H9 (cell line): ENCODE measurements at regions not wholly inside any gene's neighbourhood (a gene's known extent, or its start where the extent isn't known, plus 50 kb on each side); places are given as distances from the start of the nearest gene placed in this dataset.
A peak's percentile ranks its signal among the peaks of the same experiment; 100 is the strongest.

ENCODE experiments used
- DNase-seq: peaks from one replicate; pipeline ENCODE4 v3.0.0-alpha.2; 2017
- H2AFZ ChIP-seq: one replicate; pipeline ENCODE4 v1.6.1; 2013; ENCODE audit warnings: mild to moderate bottlenecking, low read length, control low read depth, moderate library complexity
- H2AK5ac ChIP-seq: 2 replicates; pipeline ENCODE4 v1.6.1; 2013; ENCODE audit warnings: low read length, control low read depth, mixed read lengths; ENCODE audit not compliant: insufficient read length
- H2BK120ac ChIP-seq: one replicate; pipeline ENCODE4 v1.6.1; 2013; ENCODE audit warnings: low read depth, mild to moderate bottlenecking, low read length, control low read depth, inconsistent platforms; ENCODE audit not compliant: poor library complexity, severe bottlenecking
- H2BK12ac ChIP-seq: 2 replicates; pipeline ENCODE4 v1.6.1; 2013; ENCODE audit warnings: low read length, control low read depth, mixed read lengths, low read depth; ENCODE audit not compliant: insufficient read length
- H2BK15ac ChIP-seq: 2 replicates; pipeline ENCODE4 v1.6.1; 2013; ENCODE audit warnings: low read depth, low read length, control low read depth
- H2BK20ac ChIP-seq: one replicate; pipeline ENCODE4 v1.6.1; 2013; ENCODE audit warnings: low read depth, mild to moderate bottlenecking, low read length, control low read depth, inconsistent platforms; ENCODE audit not compliant: poor library complexity, severe bottlenecking
- H2BK5ac ChIP-seq: 2 replicates; pipeline ENCODE4 v1.6.1; 2013; ENCODE audit warnings: low read length, control low read depth, mixed read lengths; ENCODE audit not compliant: insufficient read length
- H3K14ac ChIP-seq: 2 replicates; pipeline ENCODE4 v1.6.1; 2013; ENCODE audit warnings: low read length, control low read depth; ENCODE audit not compliant: insufficient read depth
- H3K18ac ChIP-seq: 2 replicates; pipeline ENCODE4 v1.6.1; 2013; ENCODE audit warnings: low read depth, mild to moderate bottlenecking, mixed read lengths, low read length, control low read depth; ENCODE audit not compliant: insufficient read length
- H3K23ac ChIP-seq: 2 replicates; pipeline ENCODE4 v1.6.1; 2013; ENCODE audit warnings: low read length, control low read depth, mixed read lengths, low read depth; ENCODE audit not compliant: insufficient read length
- H3K23me2 ChIP-seq: 2 replicates; pipeline ENCODE4 v1.6.1; 2013; ENCODE audit warnings: low read depth, mild to moderate bottlenecking, mixed read lengths, low read length, control low read depth; ENCODE audit not compliant: insufficient read length, poor library complexity, severe bottlenecking
- H3K27ac ChIP-seq: 2 replicates; pipeline ENCODE4 v1.5.1; 2013; ENCODE audit warnings: low read length, control low read depth, mixed read lengths, low read depth; ENCODE audit not compliant: insufficient read length
- H3K27me3 ChIP-seq: 2 replicates; pipeline ENCODE4 v1.6.1; 2013; ENCODE audit warnings: low read length, control low read depth, inconsistent platforms; ENCODE audit not compliant: insufficient read depth
- H3K4ac ChIP-seq: 2 replicates; pipeline ENCODE4 v1.6.1; 2013; ENCODE audit warnings: low read depth, mild to moderate bottlenecking, control low read depth, inconsistent platforms, low read length, moderate library complexity
- H3K4me1 ChIP-seq: 2 replicates; pipeline ENCODE4 v1.6.1; 2013; ENCODE audit warnings: low read length, control low read depth, inconsistent platforms; ENCODE audit not compliant: insufficient read depth
- H3K4me2 ChIP-seq: 2 replicates; pipeline ENCODE4 v1.6.1; 2013; ENCODE audit warnings: low read length, control low read depth, mixed read lengths; ENCODE audit not compliant: insufficient read length, insufficient read depth
- H3K56ac ChIP-seq: 2 replicates; pipeline ENCODE4 v1.6.1; 2013; ENCODE audit warnings: low read depth, mild to moderate bottlenecking, mixed read lengths, low read length, control low read depth; ENCODE audit not compliant: insufficient read length
- H3K79me1 ChIP-seq: 2 replicates; pipeline ENCODE4 v1.6.1; 2013; ENCODE audit warnings: low read depth, mild to moderate bottlenecking, moderate library complexity, low read length, control low read depth, inconsistent platforms; ENCODE audit not compliant: insufficient read depth, poor library complexity, severe bottlenecking
- H3K79me2 ChIP-seq: 2 replicates; pipeline ENCODE4 v1.6.1; 2013; ENCODE audit warnings: low read length, control low read depth, inconsistent platforms; ENCODE audit not compliant: insufficient read depth
- H3K9ac ChIP-seq: 2 replicates; pipeline ENCODE4 v1.6.1; 2013; ENCODE audit warnings: low read length, control low read depth, mixed read lengths; ENCODE audit not compliant: insufficient read length; ENCODE audit errors: extremely low read depth
- H3K9me3 ChIP-seq: one replicate; pipeline ENCODE4 v1.6.1; 2013; ENCODE audit warnings: low read depth, low read length, inconsistent platforms; ENCODE audit not compliant: control insufficient read depth
- H3T11ph ChIP-seq: one replicate; pipeline ENCODE4 v1.6.1; 2013; ENCODE audit warnings: mild to moderate bottlenecking, low read length, control low read depth, inconsistent platforms
- H4K20me1 ChIP-seq: one replicate; pipeline ENCODE4 v1.6.1; 2013; ENCODE audit not compliant: control insufficient read depth, insufficient read length, insufficient read depth
- H4K5ac ChIP-seq: 2 replicates; pipeline ENCODE4 v1.6.1; 2013; ENCODE audit warnings: low read depth, mild to moderate bottlenecking, mixed read lengths, low read length, control low read depth; ENCODE audit not compliant: insufficient read length
- H4K8ac ChIP-seq: replicated peaks from 2 replicates; pipeline ENCODE4 v1.6.1; 2013; ENCODE audit warnings: low read length, control low read depth, mixed read lengths, low read depth; ENCODE audit not compliant: insufficient read length
- H4K91ac ChIP-seq: 2 replicates; pipeline ENCODE4 v1.6.1; 2013; ENCODE audit warnings: low read depth, mild to moderate bottlenecking, moderate library complexity, mixed read lengths, low read length, control low read depth; ENCODE audit not compliant: insufficient read length
- H3K27ac Mint-ChIP-seq, 3 experiments: 2 replicates in 2 of 3; 3 replicates in 1 of 3; pipeline ENCODE4 v1.8.0; 2020 to 2021; ENCODE audit warnings: mixed read lengths in 3 of 3, mild to moderate bottlenecking in 1 of 3, moderate library complexity in 1 of 3
- H3K27me3 Mint-ChIP-seq: 2 replicates; pipeline ENCODE4 v1.8.0; 2021; ENCODE audit warnings: low read depth, mild to moderate bottlenecking, moderate library complexity, mixed read lengths
- H3K36me3 Mint-ChIP-seq, 3 experiments: 2 replicates in 2 of 3; 3 replicates in 1 of 3; pipeline ENCODE4 v1.8.0; 2020 to 2021; ENCODE audit warnings: low read depth in 3 of 3, mixed read lengths in 3 of 3; ENCODE audit not compliant: insufficient read depth in 1 of 3
- H3K4me1 Mint-ChIP-seq, 2 experiments: 2 replicates each; pipeline ENCODE4 v1.8.0; 2020; ENCODE audit warnings: mixed read lengths in 2 of 2
- H3K4me3 Mint-ChIP-seq, 2 experiments: 2 replicates in 1 of 2; 3 replicates in 1 of 2; pipeline ENCODE4 v1.8.0; 2020 to 2021; ENCODE audit warnings: mild to moderate bottlenecking in 2 of 2, mixed read lengths in 2 of 2, moderate library complexity in 1 of 2
- H3K9me3 Mint-ChIP-seq, 2 experiments: 2 replicates in 1 of 2; 3 replicates in 1 of 2; pipeline ENCODE4 v1.8.0; 2020; ENCODE audit warnings: mild to moderate bottlenecking in 2 of 2, mixed read lengths in 2 of 2, moderate library complexity in 1 of 2
- WGBS: extraction: QIAGEN DNeasy Blood & Tissue Kit; methylation state at CpG from one replicate; pipeline ENCODE4 v1.1.7; 2013; ENCODE audit warnings: missing lambda C conversion rate, low lambda C conversion rate, mixed read lengths; ENCODE audit not compliant: insufficient read length; ENCODE audit errors: extremely low coverage; 5-methylcytosine and 5-hydroxymethylcytosine counted together
- TF ChIP-seq, protein P1 (sequence below): fragments of 200-600 bp; sonication (generic); conservative IDR thresholded peaks from 3 replicates; pipeline ENCODE4 v1.8.0; 2021; ENCODE audit warnings: antibody characterized with exemption, mild to moderate bottlenecking

DNA sequence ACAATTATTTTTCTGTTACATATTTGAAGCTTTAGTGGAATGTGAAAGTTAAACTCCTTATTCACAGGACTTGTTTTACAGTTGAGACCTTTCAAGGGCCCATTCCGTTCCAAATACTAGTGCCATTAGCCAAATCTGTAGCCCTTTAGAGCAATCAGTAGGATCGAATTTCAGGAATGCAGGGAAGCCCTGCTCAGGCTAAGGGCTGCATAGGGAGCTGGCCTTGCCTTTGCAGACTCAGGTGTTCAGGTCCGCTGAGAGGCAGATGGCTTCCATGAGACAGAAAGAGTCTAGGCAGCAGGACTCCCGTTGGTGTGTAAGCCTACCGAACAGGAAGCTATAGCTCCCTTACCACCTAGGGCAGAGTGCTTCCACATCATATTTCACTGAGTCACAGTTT is 150.1 kb upstream of the SLC27A6 start:
- Histone ChIP-seq H3K56ac (no peak overlapping the region), H2AFZ (no peak overlapping the region), H2BK12ac (no peak overlapping the region), H3K4ac (no peak overlapping the region), H4K91ac (no peak overlapping the region), H3K79me1 (no peaks in the 10 kb centered on the region), H3K18ac (no peak overlapping the region), H4K5ac (no peak overlapping the region), H2BK5ac (no peak overlapping the region), H3K4me1 (no peaks in the 10 kb centered on the region), H4K20me1 (no peaks in the 10 kb centered on the region), H2BK120ac (no peak overlapping the region), H3K79me2 (no peaks in the 10 kb centered on the region), H3K23ac (no peak overlapping the region), H3K27ac (no peak overlapping the region), H3K9me3 (no peaks in the 10 kb centered on the region), H4K8ac (no peak overlapping the region), H3K23me2 (no peaks in the 10 kb centered on the region), H3K9ac (no peak overlapping the region), H2AK5ac (no peak overlapping the region), H3K4me2 (no peak overlapping the region), H3T11ph (no peak overlapping the region), H3K27me3 (no peaks in the 10 kb centered on the region), H2BK20ac (no peak overlapping the region), H3K14ac (no peak overlapping the region), H2BK15ac (no peak overlapping the region)
- Mint-ChIP-seq H3K27me3 (no peaks in the 10 kb centered on the region), H3K27ac (peak overlapping the region in 1 of 3 experiments; percentile 48; a peak in 1 of 7 replicates), H3K4me3 (no peak overlapping the region), H3K36me3 (peaks cover 0 to 3% (median 0%) of the 10 kb centered on the region in 3 experiments; a peak in 2 of 7 replicates), H3K4me1 (peaks cover 11 to 13% of the 10 kb centered on the region in 2 experiments), H3K9me3 (0 out of 5 replicates have a peak, but pooled peaks cover 0 to 6% of the 10 kb centered on the region in 2 experiments)
- TF ChIP-seq, protein P1, sequence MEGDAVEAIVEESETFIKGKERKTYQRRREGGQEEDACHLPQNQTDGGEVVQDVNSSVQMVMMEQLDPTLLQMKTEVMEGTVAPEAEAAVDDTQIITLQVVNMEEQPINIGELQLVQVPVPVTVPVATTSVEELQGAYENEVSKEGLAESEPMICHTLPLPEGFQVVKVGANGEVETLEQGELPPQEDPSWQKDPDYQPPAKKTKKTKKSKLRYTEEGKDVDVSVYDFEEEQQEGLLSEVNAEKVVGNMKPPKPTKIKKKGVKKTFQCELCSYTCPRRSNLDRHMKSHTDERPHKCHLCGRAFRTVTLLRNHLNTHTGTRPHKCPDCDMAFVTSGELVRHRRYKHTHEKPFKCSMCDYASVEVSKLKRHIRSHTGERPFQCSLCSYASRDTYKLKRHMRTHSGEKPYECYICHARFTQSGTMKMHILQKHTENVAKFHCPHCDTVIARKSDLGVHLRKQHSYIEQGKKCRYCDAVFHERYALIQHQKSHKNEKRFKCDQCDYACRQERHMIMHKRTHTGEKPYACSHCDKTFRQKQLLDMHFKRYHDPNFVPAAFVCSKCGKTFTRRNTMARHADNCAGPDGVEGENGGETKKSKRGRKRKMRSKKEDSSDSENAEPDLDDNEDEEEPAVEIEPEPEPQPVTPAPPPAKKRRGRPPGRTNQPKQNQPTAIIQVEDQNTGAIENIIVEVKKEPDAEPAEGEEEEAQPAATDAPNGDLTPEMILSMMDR = no peak
- WGBS = no CpG with 5 or more reads among the region's 5 CpGs
- DNase-seq = peak; percentile 69
